Stimulated activated CD4-positive, alpha-beta T cell treated with anti-CD3 and anti-CD28 coated beads, Interleukin-12 subunit alpha, Interleukin-12 subunit beta, amount 100 ng/mL, for 24 hours (primary cell): ENCODE measurements at regions not wholly inside any gene's neighbourhood (a gene's known extent, or its start where the extent isn't known, plus 50 kb on each side); places are given as distances from the start of the nearest gene placed in this dataset.
"Not testable (repeated sequence)": the region's sequence is repeated elsewhere in the genome, so short reads cannot be mapped to it uniquely, and the experiment has no call there.

Experiments
- DNase-seq, 2 experiments: peaks; one replicate each; pipeline ENCODE4 v3.0.0-alpha.2; 2020; ENCODE audit warnings: low read depth in 2 of 2

DNA sequence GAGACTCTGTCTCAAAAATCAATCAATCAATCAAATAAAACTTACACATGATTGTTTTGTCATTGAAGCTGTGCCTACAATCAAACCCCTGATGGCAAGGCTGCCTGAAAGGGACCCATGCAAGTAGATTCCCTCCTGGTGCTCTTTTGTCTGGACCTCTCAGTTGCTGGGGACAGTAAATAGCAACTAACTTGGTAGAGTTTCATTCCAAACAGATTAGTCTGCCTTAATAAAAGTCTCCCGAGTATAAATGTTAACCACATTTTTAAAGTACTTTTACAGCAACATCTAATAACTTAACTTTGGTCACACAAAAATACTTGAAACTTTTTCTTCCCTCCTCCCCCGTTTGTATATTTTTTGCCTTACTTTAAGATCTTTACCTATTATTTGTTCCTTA lies 105.5 kb downstream of the FEM1C start:
- DNase-seq, result no peak

GRCh38 chr5:115435778-115436712 lies 108.5 kb downstream of the FEM1C start:
- DNase-seq, result no peak

DNA sequence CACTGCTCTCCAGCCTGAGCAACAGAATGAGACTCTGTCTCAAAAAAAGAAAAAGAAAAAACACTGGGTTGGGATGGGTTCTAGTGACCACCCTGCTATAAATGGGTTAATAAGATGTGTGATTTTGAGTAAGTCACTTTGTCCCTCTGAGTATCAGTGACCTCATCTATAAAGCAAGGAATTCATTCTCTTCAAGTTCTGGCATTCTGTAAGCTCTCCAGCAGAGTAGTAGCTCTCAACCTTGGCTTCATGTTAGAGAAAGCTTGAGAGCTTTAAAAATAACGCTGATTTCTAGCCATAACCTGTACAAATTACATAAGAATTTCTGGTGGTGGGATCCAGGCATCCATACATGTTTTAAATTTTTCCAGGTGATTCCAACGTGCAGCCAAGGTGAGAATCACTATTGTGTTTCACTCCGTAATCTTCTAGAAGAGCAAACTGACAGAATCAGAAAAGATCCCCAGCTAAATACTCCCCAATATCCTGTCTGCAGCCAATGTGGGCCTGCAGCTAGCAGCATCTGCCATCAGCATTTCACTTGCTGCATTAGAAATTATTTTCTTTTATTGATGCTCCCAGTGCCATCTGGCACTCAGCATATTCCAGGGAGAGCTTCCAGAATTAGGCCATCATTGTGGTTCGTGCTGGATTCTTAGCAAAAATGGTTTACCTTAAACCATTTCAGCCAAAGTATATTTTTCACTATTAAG lies 109.4 kb downstream of the FEM1C start:
- DNase-seq, result no peak

GRCh38 chr5:115433918-115434317 lies 110.7 kb downstream of the FEM1C start:
- DNase-seq, result no peak

DNA sequence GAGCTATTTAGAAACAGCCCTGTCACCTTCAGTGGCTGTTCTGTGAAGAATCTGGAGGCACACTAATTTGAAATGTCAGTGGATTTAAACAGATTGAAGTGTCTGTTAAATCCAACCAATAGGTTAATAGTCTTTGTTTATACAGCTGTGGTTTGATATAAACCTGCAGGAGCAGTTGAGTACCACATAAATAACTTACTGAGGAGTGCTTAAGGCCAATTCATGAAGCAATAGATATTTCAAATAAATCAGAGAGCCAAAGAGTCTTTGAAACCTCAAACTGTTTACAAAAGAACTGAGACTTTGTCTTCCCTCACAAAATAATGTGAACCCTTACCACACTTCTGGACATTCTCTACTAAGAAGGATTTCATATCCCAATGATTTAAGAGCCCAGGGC lies 111.9 kb downstream of the FEM1C start:
- no peak for DNase-seq

- DNase-seq, result no peak
These were observed 113.5 kb downstream of the FEM1C start for GRCh38 chr5:115431116-115431515.

- DNase-seq, result no peak
These were observed 114.2 kb downstream of the FEM1C start for GRCh38 chr5:115430374-115430773.

DNA sequence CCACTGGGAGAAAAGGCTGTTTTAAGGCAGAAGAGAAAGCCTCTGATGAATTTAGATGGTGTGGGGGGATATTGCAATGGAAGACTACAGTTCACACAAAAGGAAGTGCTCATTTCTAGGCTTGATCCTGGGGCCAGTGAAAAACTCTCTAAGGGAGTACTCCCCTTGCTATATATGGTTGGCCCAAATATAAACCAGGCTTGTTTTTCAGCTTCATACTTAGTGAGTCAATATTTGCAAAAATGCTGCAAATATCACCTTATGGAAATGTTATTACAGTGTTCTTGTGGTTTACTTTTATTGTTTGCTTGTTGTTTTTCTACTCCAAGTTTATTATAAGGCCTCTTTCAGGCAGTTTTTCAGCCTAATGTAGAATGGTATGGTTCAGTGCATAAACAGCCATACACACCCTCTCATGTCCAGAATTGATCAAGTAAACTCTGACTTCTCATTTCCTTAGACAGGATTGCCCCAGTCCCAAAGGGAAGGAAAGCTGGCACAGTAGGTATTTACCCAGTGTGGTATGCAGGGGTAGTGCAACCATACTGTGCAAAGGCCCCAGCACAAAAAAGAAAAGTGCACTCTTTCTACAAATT lies 115.1 kb downstream of the FEM1C start:
- no peak for DNase-seq

GRCh38 chr5:115428676-115429075 lies 115.9 kb downstream of the FEM1C start:
- DNase-seq, result no peak

DNA sequence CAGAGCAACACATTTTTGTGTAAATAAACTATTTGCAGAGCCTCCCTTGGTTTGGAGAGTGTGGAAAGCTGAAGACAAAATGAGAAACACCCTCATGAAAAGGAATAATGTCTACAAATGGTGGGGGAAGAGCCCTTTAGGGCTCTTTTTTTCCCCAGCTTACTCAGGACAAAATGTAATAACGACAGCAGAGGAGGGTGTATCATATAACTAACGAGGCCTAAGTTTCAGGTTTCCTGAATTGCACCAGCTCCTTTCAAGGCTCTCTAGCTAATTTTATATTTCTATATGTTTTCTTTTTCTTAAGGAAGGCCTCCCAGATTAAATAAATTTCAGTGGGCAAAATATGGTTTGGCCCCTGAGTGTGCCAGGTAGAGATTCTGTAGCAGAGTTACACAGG lies 116.3 kb downstream of the FEM1C start:
- no peak for DNase-seq

- no peak for DNase-seq
These were observed 120.1 kb downstream of the FEM1C start for GRCh38 chr5:115424446-115424845.

- DNase-seq, result no peak
These were observed 120.5 kb downstream of the FEM1C start for GRCh38 chr5:115424030-115424429.

- DNase-seq, result no peak
These were observed 121.0 kb downstream of the FEM1C start for GRCh38 chr5:115423541-115423940.

- DNase-seq, result no peak
These were observed 121.5 kb downstream of the FEM1C start for GRCh38 chr5:115423051-115423450.

GRCh38 chr5:115420812-115421211 lies 123.8 kb downstream of the FEM1C start:
- DNase-seq, result not testable (repeated sequence)

DNA sequence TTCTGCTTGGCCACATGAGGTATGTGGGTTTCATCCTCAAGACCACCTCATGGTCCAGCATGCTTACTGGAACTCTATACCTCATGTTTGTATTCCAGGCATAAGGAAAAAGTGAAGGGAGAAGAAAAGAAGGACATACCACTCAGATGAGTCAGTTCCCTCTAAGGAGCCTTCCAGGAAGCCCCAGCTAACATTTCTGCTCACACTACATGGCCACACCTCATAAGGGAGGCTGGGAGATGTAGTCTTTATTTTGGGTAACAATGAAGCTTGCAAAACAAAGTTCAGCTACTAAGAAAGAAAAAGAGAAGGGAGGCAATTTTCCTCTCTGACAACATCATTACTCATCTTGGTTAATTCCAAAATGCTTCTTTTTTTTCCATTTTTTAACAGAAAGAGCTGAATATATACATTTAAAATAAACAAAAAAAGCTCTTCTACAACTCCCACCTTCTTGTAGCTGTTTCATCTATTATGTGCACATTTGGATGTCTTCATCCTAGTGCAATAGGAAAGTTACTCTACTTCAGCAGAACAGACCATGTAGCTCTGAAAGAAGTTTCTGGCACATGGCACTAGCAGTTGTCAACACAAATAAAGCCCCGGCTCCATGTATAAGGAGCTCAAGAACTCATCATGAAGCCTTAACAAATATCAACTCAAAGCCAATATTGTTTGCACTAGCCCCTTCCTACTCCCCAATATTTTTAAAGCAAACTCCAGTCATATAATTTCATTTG lies 123.6 kb upstream of the CCDC112 start:
- no peak for DNase-seq

GRCh38 chr5:115418788-115419187 lies 122.3 kb upstream of the CCDC112 start:
- no peak for DNase-seq

DNA sequence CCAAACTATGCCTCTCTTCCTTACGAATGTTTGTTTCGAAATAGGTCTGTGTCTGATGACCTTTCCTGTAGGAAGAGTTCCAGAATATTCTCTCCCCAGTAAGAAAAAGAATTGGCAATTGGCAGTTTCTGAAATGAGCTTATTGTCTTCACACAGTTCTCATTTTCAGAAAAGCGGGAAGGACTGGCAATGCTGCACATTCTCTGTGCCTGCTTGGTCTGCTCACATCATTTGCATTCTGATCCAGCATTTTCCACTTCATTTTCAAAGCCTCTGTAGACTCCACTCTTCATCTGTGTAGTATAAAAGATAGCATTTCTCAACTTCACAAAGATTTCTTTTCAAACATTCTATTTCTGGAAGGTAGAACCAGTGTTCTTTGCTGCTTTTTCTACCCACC lies 120.6 kb upstream of the CCDC112 start:
- DNase-seq, result no peak

DNA sequence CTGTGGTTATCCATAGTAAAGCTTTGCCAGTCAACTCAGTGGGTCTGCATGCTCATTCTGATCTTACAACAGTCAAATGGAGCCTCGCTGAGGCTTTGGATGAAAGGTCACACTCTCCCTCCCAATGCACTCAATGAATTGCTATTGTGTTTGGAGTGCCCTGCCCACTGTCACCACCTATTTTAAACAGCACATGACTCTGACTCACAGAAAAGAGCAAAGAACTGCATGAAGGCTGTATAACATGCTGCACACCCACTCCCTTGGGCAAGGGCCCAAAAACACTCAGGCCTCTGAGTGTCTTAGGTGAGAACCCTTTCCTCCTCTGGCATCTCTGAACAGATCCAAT lies 118.7 kb upstream of the CCDC112 start:
- DNase-seq, result no peak

DNA sequence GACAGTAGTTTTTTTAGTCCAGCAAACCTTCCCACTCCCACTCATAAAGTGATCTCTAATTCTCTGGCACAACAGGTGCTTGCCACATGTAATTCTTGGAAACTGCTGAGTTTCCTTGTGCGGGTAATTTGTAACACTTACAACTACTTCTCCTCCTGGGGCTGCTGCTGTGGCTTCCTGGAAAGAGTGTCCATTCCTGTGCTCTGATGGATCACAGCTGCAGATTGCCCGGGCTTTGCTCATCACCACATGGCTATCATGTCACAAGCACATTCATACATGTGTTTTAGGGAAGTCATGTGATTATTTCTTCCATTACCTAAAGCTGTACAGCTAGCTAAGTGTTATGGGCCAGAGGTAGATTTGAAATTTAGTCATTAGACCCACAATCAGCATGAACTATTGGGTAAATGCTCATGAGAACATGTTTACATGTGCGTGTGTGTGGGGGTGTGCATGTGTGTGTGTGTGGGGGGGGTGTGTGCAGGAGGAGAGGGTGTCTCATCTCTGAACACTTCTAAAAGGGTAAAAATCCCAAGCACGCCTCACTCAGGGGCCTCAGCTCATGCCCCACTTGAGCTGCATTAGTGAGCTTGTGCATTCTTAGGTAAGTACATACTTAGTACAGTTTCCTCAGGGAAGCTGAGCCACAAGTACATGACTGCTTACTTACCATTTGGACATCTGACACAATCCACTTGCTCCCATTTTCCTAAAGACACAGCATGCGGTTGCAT lies 118.1 kb upstream of the CCDC112 start:
- no peak for DNase-seq

DNA sequence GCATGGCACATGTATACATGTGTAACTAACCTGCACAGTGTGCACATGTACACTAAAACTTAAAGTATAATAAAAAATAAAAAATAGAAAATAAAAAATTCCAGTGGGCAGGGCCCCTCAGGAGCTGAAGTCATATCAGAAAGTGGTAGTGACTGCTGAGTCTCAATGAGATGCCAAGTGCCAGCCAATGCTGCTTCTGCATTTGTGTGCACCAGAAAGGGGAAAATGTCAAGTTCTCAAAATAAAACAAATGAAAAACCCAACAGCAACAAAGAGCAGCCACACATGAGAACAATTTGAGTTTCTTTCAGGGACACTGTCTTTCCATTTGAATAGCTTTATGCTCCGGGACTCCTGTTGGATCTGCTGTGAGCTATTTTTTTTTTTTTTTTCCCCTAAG lies 117.2 kb upstream of the CCDC112 start:
- no peak for DNase-seq
